IMR-90 (cell line): ENCODE measurements at regions not wholly inside any gene's neighbourhood (a gene's known extent, or its start where the extent isn't known, plus 50 kb on each side); places are given as distances from the start of the nearest gene placed in this dataset.

Experiments
- BHLHE40 ChIP-seq: fragments of 150-350 bp; IDR thresholded peaks from 2 replicates; pipeline ENCODE4 v1.6.1; 2016; ENCODE audit warnings: mild to moderate bottlenecking, low read depth, low read length
- CEBPB ChIP-seq: IDR thresholded peaks from 2 replicates; pipeline ENCODE4 v1.6.1; 2012; ENCODE audit warnings: low read depth, low read length, improper control_type of control experiment
- CTCF ChIP-seq: conservative IDR thresholded peaks from 2 replicates; pipeline ENCODE4 v1.5.1; 2012; ENCODE audit warnings: mild to moderate bottlenecking, low read depth, low read length, improper control_type of control experiment
- ELK1 ChIP-seq: fragments of 150-350 bp; IDR thresholded peaks from 2 replicates; pipeline ENCODE4 v1.6.1; 2016; ENCODE audit warnings: low read depth, mild to moderate bottlenecking, low read length, moderate library complexity, borderline replicate concordance
- FOS ChIP-seq: fragments of 150-350 bp; IDR thresholded peaks from 2 replicates; pipeline ENCODE4 v1.6.1; 2016; ENCODE audit warnings: low read depth, low read length
- MAFK ChIP-seq: IDR thresholded peaks from 2 replicates; pipeline ENCODE4 v1.6.1; 2012; ENCODE audit warnings: low read depth, low read length, improper control_type of control experiment
- MAZ ChIP-seq: IDR thresholded peaks from 2 replicates; pipeline ENCODE4 v1.6.1; 2012; ENCODE audit warnings: low read depth, mild to moderate bottlenecking, low read length, improper control_type of control experiment, moderate library complexity, borderline replicate concordance
- MXI1 ChIP-seq: IDR thresholded peaks from 2 replicates; pipeline ENCODE4 v1.6.1; 2012; ENCODE audit warnings: low read depth, mild to moderate bottlenecking, low read length, moderate library complexity, borderline replicate concordance
- POLR2A ChIP-seq: IDR thresholded peaks from 2 replicates; pipeline ENCODE4 v1.6.1; 2012; ENCODE audit warnings: mild to moderate bottlenecking, low read depth, low read length
- RAD21 ChIP-seq: IDR thresholded peaks from 2 replicates; pipeline ENCODE4 v1.6.1; 2012; ENCODE audit warnings: low read length, improper control_type of control experiment
- RFX5 ChIP-seq: IDR thresholded peaks from 2 replicates; pipeline ENCODE4 v1.8.0; 2012; ENCODE audit warnings: low read depth, mild to moderate bottlenecking, low read length, moderate library complexity
- USF2 ChIP-seq: fragments of 150-350 bp; IDR thresholded peaks from 2 replicates; pipeline ENCODE4 v1.6.1; 2017; ENCODE audit warnings: mild to moderate bottlenecking, antibody characterized with exemption, low read length, low read depth

- TF ChIP-seq POLR2A (no peak), MXI1 (no peak), CTCF (no peak), RAD21 (no peak), ELK1 (no peak), RFX5 (no peak), CEBPB (no peak), MAFK (no peak), USF2 (no peak), FOS (no peak), MAZ (no peak), BHLHE40 (no peak)
Observed at GRCh38 chr7:12979181-12979580, 291.7 kb downstream of the ARL4A start.
